Amygdala (tissue), 56 donors: ENCODE measurements at regions not wholly inside any gene's neighbourhood (a gene's known extent, or its start where the extent isn't known, plus 50 kb on each side); places are given as distances from the start of the nearest gene placed in this dataset.

Experiments
- DNase-seq, 56 donors: peaks; one replicate each; lab custom pipeline; 2025; lab: John Stamatoyannopoulos, UW

GRCh38 chr1:113217447-113218208 is 144.6 kb downstream of the LRIG2 start:
- no peak for DNase-seq

- DNase-seq, result no peak
These were observed 146.4 kb downstream of the LRIG2 start for GRCh38 chr1:113219377-113219776.

- DNase-seq, result no peak
These were observed 146.8 kb downstream of the LRIG2 start for GRCh38 chr1:113219828-113220227.

- no peak for DNase-seq
These were observed 150.0 kb downstream of the LRIG2 start for GRCh38 chr1:113223040-113223439.

- DNase-seq, result peak in 1 of 56 donors; percentile 2
These were observed 150.5 kb downstream of the LRIG2 start for GRCh38 chr1:113223546-113223945.

GRCh38 chr1:113226148-113226547 is 153.2 kb downstream of the LRIG2 start:
- peak in 12 of 56 donors; percentile 4 to 28 (median 8) for DNase-seq

GRCh38 chr1:113231866-113232265 is 158.4 kb upstream of the MAGI3 start:
- no peak for DNase-seq

- DNase-seq, result no peak
These were observed 156.9 kb upstream of the MAGI3 start for GRCh38 chr1:113233441-113233840.

GRCh38 chr1:113241237-113241636 is 149.1 kb upstream of the MAGI3 start:
- no peak for DNase-seq

GRCh38 chr1:113242481-113242880 is 147.8 kb upstream of the MAGI3 start:
- DNase-seq, result no peak

GRCh38 chr1:113243529-113243928 is 146.8 kb upstream of the MAGI3 start:
- DNase-seq, result no peak

- DNase-seq, result no peak
These were observed 146.0 kb upstream of the MAGI3 start for GRCh38 chr1:113244112-113244820.

GRCh38 chr1:113245252-113245651 is 145.1 kb upstream of the MAGI3 start:
- no peak for DNase-seq

GRCh38 chr1:113246929-113247328 is 143.4 kb upstream of the MAGI3 start:
- DNase-seq, result no peak

- no peak for DNase-seq
These were observed 143.0 kb upstream of the MAGI3 start for GRCh38 chr1:113247355-113247754.

- DNase-seq, result no peak
These were observed 142.5 kb upstream of the MAGI3 start for GRCh38 chr1:113247782-113248181.

- DNase-seq, result no peak
These were observed 141.8 kb upstream of the MAGI3 start for GRCh38 chr1:113248494-113248893.

GRCh38 chr1:113250161-113250560 is 140.2 kb upstream of the MAGI3 start:
- DNase-seq, result no peak

GRCh38 chr1:113252166-113252565 is 138.1 kb upstream of the MAGI3 start:
- no peak for DNase-seq

- DNase-seq, result no peak
These were observed 137.1 kb upstream of the MAGI3 start for GRCh38 chr1:113253187-113253586.

- DNase-seq, result no peak
These were observed 136.7 kb upstream of the MAGI3 start for GRCh38 chr1:113253590-113253989.
